ENCODE measurements at regions not wholly inside any gene's neighbourhood (a gene's known extent, or its start where the extent isn't known, plus 50 kb on each side); places are given as distances from the start of the nearest gene placed in this dataset.
"Not testable (repeated sequence)": the region's sequence is repeated elsewhere in the genome, so short reads cannot be mapped to it uniquely, and the experiment has no call there.

DNA sequence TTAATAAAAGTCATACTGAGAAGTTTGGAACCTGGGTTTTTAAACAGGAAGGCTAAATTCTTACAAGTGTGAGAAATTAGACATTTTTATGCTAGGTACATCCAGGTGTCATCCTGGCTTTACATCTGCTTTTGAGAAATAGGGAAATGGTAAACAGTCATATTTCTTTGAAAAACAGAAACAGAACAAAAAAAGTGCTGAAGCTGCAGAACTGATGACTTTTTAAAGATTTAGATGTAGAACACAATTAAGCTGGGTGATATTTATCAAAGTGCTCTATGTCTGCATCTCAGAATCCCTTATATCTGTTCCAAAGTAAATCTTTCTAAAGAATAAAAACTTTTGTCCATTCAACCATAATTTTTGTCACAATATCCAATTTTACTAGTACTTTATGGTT, 282.9 kb upstream of the ATXN7L3B start:
- intact Hi-C loops (cut with DNase I) = no loop called here
- no peak for DNase-seq

DNA sequence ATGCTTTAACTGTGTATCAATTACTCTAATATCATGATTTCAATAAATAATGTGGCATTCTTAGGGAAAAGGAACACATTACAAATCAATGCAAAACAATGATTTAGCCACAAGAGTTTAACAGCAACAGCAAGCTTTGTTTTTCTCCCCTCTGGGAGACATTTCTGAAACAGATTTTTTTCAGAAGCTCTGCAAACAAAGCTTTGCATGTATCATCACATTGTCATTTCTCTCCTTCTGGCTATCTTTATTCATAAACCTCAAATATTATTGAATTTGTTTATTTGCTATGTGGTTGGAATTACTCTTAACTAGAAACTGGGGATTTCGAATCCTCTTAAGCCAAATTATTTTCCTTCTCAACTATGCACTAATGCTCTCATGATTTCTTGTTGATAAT, 278.4 kb upstream of the ATXN7L3B start:
- DNase-seq = no peak
- intact Hi-C loops (cut with DNase I) = no loop called here

DNA sequence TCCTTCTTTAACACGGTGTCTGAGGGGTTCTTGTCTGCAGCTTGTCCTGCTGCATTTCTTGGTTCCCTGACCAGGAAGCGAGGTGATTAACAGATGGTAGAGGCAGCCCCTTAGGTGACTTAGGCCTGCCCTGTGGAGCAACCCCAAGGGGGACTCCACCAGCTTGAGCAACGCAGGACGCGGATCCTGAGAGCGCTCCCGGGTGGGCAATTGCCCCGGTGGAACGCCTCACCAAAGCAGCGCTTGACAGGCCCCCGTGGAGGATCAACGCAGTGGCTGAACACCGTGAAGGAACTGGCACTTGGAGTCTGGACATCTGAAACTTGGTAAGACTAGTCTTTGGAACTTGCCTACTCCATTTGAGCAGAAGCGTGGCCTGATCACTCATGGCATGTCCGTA, 272.9 kb upstream of the ATXN7L3B start:
- intact Hi-C loops (cut with DNase I) = no loop called here
- DNase-seq = no peak

DNA sequence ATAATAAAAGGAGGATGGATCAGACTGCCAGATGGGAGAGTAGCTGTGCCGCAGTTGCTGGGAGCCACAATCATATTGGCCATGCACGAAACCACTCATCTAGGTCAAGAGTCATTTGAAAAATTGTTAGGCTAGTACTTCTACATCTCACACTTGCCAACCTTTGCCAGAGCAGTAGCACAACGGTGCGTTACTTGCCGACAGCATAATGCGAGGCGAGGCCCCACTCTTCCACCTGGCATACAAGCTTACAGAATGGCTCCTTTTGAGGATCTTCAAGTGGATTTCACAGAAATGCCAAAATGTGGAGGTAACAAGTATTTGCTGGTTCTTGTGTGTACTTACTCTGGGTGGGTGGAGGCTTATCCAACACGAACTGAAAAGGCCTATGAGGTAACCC, 268.3 kb upstream of the ATXN7L3B start:
- intact Hi-C loops (cut with DNase I); DNase-seq: not testable (repeated sequence)

DNA sequence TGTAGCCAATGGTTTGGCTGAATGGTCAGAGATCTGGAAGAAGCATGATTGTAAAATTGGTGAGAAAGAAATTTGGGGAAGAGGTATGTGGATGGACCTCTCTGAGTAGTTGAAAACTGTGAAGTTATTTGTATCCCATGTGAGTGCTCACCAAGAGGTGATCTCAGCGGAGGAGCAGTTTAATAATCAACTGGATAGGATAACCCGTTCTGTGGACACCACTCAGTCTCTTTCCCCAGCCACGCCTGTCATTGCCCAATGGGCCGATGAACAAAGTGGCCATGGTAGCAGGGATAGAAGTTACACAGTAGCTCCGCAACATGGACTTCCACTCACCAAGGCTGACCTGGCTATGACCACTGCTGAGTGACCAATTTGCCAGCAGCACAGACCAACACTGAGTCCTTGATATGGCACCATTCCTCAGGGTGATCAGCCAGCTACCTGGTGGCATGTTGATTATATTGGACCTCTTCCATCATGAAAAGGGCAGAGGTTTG, 257.4 kb upstream of the ATXN7L3B start:
- intact Hi-C loops (cut with DNase I) = no loop called here
- no peak for DNase-seq

DNA sequence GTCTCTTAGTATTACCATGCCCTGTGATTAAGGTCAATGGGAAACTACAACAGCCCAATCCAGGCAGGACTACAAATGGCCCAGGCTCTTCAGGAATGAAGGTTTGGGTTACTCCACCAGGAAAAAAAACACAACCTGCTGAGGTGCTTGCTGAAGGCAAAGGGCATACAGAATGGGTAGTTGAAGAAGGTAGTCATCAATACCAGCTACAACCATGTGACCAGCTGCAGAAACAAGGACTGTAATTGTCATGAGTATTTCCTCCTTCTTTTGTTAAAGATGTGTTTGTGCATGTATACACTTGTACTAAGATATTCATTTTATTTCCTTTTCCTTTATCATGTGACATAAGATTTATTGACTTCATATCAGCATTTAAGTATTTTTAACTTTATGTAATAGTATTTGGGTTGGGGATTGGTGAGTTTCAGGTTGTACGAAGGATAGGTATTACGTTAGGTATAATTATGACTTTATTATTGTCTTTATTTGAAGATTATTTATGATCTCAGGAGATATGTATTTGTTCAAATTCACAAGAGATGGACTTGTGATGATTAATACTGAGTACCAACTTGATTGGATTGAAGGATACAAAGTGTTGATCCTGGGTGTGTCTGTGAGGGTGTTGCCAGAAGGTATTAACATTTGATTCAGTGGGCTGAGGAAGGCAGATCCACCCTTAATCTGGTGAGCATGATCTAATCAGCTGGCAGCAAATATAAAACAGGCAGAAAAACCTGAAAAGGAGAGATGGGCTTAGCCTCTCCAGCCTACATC, 256.0 kb upstream of the ATXN7L3B start:
- intact Hi-C loops (cut with DNase I) = not testable (repeated sequence)

DNA sequence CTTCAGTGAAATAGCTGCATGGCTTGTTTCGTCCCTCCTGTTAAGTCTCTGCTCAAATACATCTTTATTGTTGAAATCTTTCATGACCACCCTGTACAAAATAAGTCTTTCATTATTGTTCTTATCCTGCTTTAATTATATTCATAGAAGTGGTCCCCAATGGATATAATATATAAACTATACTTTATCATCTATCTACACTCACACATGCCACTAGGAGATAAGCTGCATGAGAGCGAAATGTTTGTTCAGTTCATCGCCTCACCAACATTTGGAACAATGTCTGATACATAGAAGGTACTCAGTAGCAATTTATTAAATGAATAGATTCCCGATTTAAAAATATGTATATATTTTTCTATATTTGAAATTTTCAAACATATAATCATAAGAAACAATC, 254.0 kb upstream of the ATXN7L3B start:
- intact Hi-C loops (cut with DNase I) = no loop called here
- DNase-seq = no peak

More for the DNA sequence above, 256.0 kb upstream of the ATXN7L3B start:
- DNase-seq = not testable (repeated sequence)

DNA sequence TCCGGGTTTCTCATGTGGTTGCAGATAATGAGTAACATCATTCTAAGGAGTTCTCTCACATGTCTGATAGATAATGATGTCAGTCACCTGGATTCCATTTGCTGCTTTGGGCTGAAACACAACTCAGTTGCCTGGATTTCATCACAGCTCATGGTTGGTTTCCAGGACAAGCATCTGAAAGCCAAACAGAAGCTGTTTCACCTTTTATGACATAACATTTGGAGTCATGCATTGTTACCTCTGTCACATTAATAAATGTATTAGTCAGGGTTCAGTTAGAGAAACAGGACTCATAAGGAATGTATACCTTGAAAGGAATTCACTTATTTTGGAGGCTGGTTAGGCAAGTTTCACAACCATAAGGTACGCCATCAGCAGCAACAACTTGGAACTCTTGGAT, 251.9 kb upstream of the ATXN7L3B start:
- DNase-seq = no peak
- intact Hi-C loops (cut with DNase I) = no loop called here

DNA sequence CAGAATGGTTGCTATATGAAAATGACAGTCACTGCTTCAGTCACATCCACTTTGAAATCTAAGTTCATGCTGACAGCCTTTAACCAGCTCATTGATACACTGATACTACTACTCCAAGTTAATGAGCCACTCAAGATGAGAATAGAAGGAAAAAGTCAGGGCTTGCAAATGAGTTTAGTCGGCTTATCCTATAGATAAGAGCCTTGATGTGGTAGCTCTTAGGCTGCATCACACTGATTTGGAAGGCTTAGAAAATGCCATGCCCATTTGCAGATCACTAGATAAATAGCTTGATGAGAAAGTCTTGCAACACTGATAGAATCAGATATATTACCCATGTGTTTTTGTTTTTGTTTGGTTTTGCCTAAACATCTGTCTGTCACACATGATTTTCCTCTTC, 251.4 kb upstream of the ATXN7L3B start:
- DNase-seq = no peak
- intact Hi-C loops (cut with DNase I) = no loop called here

DNA sequence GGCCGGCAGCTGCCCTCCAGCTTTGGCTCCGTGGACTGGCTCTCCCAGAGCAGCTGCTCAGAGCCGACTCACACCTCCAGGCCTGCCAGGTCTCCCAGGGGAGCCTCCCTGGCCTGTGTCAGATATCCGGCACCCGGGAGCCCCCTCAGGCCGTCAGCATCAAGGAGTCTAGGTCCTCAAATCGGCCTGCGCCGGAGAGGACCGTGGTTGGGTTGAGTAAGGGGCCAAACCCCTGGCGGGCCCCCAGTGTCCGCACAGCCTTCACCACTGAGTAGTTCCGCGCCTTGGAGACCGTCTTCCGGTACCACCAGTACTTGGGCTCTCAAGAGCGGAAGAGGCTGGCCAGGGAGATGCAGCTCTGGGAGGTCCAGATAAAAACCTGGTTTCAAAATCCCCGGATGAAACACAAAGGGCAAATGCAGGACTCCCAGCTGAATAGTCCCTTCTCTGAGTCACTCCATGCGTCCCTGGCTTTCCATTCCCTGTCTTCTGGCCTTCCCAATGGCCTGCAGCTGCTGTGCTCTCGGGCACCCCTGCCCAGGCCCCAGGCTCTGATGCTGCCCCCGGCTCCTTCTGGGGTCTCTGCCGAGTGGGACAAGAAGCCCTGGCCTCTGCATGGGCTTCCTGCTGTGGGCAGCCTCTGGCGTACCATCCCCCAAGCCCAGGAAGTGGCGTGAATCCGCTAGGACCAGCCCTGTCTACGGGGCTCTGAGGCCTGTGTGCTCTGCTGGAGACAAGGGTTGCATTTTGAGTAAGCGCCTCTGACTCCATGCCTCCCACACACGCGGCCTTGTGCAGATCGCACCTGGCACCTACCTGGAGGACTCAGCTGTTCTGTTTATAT, 245.1 kb upstream of the ATXN7L3B start:
- no peak for DNase-seq
- intact Hi-C loops (cut with DNase I) = no loop called here

DNA sequence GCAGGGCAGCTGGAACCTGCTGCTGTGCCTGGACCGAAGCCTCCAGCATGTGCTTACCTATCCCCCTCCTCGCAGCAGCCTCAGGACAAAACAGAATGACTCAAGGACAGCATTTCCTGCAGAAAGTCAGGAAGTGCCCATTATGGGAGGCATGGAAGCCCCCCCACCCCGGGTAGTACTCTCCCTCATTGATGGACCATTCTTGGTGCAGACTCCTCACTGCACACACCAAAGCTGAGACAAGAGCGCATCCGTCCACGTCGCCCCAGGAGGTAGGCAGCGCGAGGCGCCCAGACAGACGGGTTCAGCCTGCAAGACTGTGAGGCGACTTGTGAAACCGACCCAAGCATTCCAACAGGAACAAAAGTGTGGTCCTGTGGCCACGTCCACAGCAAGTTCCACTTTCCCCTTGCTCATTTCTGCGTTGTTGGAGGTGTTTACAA, 243.9 kb upstream of the ATXN7L3B start:
- intact Hi-C loops (cut with DNase I) = no loop called here
- DNase-seq = no peak

DNA sequence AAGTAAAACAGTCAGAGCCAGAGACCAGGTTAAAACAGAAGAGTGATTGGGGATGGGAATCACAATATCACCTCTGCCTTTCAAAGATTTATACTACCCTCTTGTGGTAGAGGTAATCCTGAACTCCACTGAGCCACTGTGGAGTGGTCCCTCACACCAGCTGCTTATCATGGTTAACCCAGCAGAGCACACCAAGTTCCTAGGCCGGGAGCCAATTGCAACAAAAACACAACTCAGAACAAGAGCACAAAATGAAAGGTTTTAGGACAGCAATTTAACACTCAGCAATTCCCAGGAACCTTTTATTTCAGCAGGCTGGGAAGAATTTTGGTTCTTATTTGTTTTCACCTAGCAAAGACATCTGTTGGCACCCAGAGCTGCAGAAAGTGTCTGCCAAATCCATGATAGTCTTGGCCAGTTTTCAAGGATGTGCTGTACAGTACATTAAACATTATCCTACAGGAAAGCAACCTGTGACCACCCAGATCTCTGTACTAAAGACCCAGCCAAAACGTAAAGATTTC, 220.5 kb upstream of the ATXN7L3B start:
- intact Hi-C loops (cut with DNase I) = no loop called here
- peak in 13 of 42 donors; percentile 12 to 54 (median 32) for DNase-seq

DNA sequence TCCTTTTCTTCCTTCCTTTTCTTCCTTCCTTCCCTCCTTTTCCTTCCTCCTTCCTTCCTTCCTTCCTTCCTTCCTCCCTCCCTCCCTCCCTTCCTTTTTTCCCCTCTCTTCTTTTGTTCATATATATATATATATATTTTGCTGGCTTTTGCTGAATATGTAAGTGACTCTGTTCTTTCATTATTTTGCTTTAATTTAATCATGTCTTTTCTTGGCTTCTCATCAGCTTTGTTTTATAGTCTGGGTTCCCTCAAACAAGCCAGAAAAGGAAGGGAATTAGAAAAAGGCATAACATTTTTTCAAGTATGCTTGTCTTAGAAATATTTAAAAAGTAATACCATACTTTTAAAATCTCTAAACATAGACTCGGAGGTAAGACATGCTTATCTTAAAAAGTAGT, 219.9 kb upstream of the ATXN7L3B start:
- DNase-seq = no peak
- intact Hi-C loops (cut with DNase I) = no loop called here

DNA sequence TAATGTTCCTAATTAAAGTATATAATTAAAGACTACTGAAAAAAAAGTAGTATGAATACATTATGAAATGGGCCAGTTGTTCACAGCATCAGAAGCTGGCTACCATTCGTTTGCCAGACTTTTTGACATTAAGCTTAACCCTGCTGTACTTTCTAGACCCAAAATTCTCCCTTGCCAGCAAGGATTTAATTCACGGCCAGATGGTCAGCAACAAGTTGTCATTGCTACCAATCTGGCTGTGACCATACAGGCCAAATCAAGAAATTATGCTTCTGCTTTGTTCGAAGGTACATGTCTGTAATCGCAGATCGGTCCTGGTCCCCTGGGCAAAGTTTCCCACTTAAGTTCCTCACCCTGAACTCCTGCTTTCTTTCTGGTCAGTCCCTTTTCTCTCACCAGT, 217.7 kb upstream of the ATXN7L3B start:
- intact Hi-C loops (cut with DNase I) = no loop called here

DNA sequence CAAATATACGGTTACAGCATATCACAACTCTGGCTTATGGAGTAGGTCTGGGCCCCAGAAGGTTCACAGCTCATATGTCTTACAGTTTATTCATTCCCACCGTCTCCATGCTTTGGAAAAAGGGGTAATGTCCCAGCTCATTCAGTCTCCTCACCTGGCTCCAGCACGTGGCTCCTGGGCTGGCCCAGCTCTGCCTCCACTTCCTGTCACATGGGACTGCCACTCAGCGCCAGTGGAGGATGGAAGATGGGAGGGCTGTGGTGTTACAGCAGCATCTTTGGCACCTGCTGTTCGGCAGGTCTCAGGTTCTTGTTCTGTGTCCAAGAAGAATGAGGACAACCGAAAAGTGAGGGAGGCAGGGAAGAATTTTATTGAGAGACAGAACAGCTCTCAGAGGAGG, 216.3 kb upstream of the ATXN7L3B start:
- intact Hi-C loops (cut with DNase I) = no loop called here
- DNase-seq = no peak

More for the DNA sequence above, 217.7 kb upstream of the ATXN7L3B start:
- no peak for DNase-seq

DNA sequence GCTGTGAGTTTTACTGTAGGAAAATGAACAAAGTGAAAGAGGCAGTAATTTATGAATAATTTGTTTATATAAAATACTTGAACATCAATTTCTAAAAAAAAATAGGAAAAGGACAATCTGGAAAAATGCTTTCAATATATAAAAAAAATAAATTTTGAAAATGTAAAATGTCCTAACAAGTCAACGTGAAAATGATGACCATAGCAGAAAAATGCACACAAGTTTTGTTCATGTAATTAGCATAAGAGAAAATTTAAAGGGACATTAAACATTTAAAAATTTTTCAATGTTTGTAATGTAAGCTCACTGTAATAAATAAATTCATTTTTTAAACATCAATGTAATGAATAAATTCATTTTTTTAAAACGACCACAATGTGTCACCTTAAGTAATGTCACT, 214.8 kb upstream of the ATXN7L3B start:
- DNase-seq = no peak
- intact Hi-C loops (cut with DNase I) = no loop called here

DNA sequence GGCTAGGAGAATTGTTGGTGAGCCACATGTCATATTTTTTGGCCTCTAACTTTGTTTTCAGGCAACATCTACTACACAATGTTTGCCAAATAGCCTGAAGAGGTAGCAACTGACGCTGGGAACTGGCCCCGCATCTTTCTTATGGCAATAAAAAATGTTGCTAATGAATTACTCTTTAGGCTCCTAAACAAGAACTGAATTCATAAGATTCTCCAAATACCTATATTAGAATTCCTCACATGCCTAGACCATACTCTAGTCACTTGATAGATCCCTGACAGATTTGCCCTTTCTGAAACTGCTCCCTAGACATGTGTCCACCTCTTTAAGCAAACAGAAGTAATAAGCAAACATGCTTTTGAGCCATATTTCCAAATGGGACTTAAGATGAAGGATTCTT, 209.0 kb upstream of the ATXN7L3B start:
- intact Hi-C loops (cut with DNase I) = no loop called here
- no peak for DNase-seq

DNA sequence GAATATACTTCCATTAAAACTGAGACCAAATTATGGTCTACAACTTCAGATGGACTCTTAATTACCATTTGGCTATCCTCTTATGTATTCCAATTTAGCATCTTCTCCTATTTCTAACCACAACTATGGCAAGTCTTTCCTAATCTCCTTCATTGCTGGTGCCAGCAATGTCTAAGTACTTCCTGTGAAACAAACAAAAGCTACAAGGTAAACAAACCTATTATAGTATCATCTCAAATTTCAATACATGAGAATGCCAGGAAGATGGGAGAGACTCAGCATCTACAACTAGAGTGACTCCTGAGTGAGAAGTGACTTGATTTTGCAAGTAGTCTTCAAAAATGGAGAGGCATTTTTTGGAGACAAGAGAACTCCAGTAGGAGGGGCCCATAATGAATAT, 202.9 kb upstream of the ATXN7L3B start:
- intact Hi-C loops (cut with DNase I) = no loop called here
- DNase-seq = no peak

DNA sequence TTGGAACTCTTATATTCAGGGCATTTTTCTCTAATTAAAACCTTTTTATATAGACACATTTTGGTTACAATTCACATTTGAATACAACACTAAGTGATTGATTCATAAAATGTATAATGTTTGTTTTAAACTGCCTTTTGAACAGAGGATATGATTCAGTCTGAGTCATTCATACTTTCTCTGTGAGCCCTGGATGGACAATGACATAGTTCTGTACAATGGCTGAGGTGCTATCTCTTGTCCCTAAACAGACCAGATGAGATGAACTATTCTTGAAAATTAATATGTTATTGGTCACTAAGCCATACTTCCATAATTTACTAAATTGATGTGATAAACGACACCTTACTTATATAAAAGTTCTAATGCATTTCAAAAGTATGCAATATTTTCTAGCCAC, 199.7 kb upstream of the ATXN7L3B start:
- DNase-seq = no peak
- intact Hi-C loops (cut with DNase I) = no loop called here

DNA sequence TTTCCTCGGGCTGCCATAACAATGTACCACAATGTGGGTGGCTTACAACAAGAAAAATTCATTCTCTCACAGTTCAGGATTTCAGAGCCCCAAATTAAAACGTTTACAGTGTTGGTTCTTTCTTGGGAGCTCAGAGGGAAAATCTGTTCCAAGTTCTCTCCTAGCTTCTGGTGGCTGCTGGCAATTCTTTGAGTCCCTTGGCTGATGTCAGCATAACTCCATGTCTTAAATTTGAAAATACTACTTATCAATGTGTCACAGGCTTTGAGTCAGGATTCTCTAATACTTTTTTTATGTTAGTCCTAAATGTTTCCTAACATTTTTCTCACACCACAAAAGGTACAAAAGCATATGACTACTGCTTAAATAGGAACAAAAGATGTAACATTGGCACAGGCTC, 198.4 kb upstream of the ATXN7L3B start:
- intact Hi-C loops (cut with DNase I) = no loop called here
- no peak for DNase-seq
